H1 (cell line): ENCODE measurements at regions not wholly inside any gene's neighbourhood (a gene's known extent, or its start where the extent isn't known, plus 50 kb on each side); places are given as distances from the start of the nearest gene placed in this dataset.

ENCODE experiments used
- CTCF ChIA-PET: fragments of 300-600 bp; sonication (Branson Sonifier 250); formaldehyde crosslinking; loops from one replicate; lab custom pipeline; 2021; ENCODE audit not compliant: partially characterized antibody; lab: Charles Lee
- POLR2A ChIA-PET: fragments of 300-600 bp; sonication (Branson Sonifier 250); formaldehyde crosslinking; loops from one replicate; lab custom pipeline; 2021; ENCODE audit warnings: inconsistent platforms; ENCODE audit not compliant: partially characterized antibody; lab: Charles Lee
- DNase-seq, 2 experiments: peaks; one replicate each; pipeline versions ENCODE4 v3.0.0 to v3.0.0-alpha.2; 2010 to 2022; ENCODE audit warnings: low spot score in 2 of 2, low read depth in 1 of 2, mixed read lengths in 1 of 2
- FAIRE-seq: peaks from 2 replicates; lab custom pipeline; 2011; peaks lifted over from hg19 to GRCh38; lab: Jason Lieb, UNC
- H2AFZ ChIP-seq: 2 replicates; pipeline ENCODE4 v1.8.1; 2012; ENCODE audit warnings: low read length, inconsistent platforms
- H2AK5ac ChIP-seq: 2 replicates; pipeline ENCODE4 v1.6.1; 2013; ENCODE audit warnings: low read depth, low read length
- H2BK120ac ChIP-seq: replicated peaks from 2 replicates; pipeline ENCODE3; 2013; ENCODE audit warnings: low read depth, low read length, inconsistent platforms
- H2BK12ac ChIP-seq: 2 replicates; pipeline ENCODE4 v1.6.1; 2013; ENCODE audit warnings: low read depth, low read length
- H2BK15ac ChIP-seq: 2 replicates; pipeline ENCODE4 v1.6.1; 2013; ENCODE audit warnings: low read length
- H2BK20ac ChIP-seq: 2 replicates; pipeline ENCODE4 v1.6.1; 2013; ENCODE audit warnings: low read length
- H2BK5ac ChIP-seq: 2 replicates; pipeline ENCODE4 v1.6.1; 2013; ENCODE audit warnings: low read depth, low read length
- H3K14ac ChIP-seq: 2 replicates; pipeline ENCODE4 v1.6.1; 2013; ENCODE audit warnings: inconsistent platforms; ENCODE audit not compliant: insufficient read length
- H3K18ac ChIP-seq: 2 replicates; pipeline ENCODE4 v1.6.1; 2013; ENCODE audit warnings: low read length; ENCODE audit errors: extremely low read depth
- H3K23ac ChIP-seq: 2 replicates; pipeline ENCODE4 v1.6.1; 2013; ENCODE audit warnings: inconsistent platforms; ENCODE audit not compliant: insufficient read length
- H3K23me2 ChIP-seq: 2 replicates; pipeline ENCODE4 v1.6.1; 2013; ENCODE audit warnings: low read depth, low read length
- H3K27ac ChIP-seq: 2 replicates; pipeline ENCODE4 v1.6.1; 2011; ENCODE audit warnings: low read depth, low read length, inconsistent platforms
- H3K27me3 ChIP-seq, 4 experiments: replicated peaks in 1 of 4; 1 replicate in 1 of 4; 2 replicates in 3 of 4; pipeline versions ENCODE4 v1.6.1 to v1.8.1; 2011 to 2013; ENCODE audit warnings: low read length in 3 of 4, mild to moderate bottlenecking in 3 of 4, inconsistent platforms in 2 of 4, mixed read lengths in 2 of 4, moderate library complexity in 1 of 4; ENCODE audit not compliant: control insufficient read depth in 3 of 4, insufficient read depth in 3 of 4; ENCODE audit errors: extremely low read depth in 1 of 4
- H3K36me3 ChIP-seq, 4 experiments: 2 replicates each; pipeline versions ENCODE4 v1.6.1 to v1.8.1; 2011 to 2013; ENCODE audit warnings: mild to moderate bottlenecking in 4 of 4, low read length in 3 of 4, moderate library complexity in 2 of 4, control low read depth in 1 of 4, inconsistent platforms in 1 of 4; ENCODE audit not compliant: insufficient read depth in 4 of 4, control insufficient read depth in 2 of 4
- H3K4ac ChIP-seq: replicated peaks from 2 replicates; pipeline ENCODE3; 2013; ENCODE audit warnings: low read length, low read depth, mixed read lengths, inconsistent platforms; ENCODE audit not compliant: insufficient read length
- H3K4me1 ChIP-seq, 4 experiments: replicated peaks in 1 of 4; 1 replicate in 1 of 4; 2 replicates in 3 of 4; pipeline versions ENCODE4 v1.6.1 to v1.8.1; 2011 to 2013; ENCODE audit warnings: low read length in 3 of 4, inconsistent platforms in 2 of 4, mixed read lengths in 1 of 4; ENCODE audit not compliant: insufficient read depth in 4 of 4, control insufficient read depth in 3 of 4
- H3K4me2 ChIP-seq, 2 experiments: 2 replicates each; pipeline versions ENCODE4 v1.6.1 to v1.8.1; 2011 to 2013; ENCODE audit warnings: low read depth in 2 of 2, low read length in 2 of 2, control low read depth in 1 of 2, inconsistent platforms in 1 of 2, mild to moderate bottlenecking in 1 of 2; ENCODE audit not compliant: insufficient read depth in 1 of 2
- H3K4me3 ChIP-seq, 4 experiments: fragments of 200-600, 300-600 bp in 1 of 4; sonication (generic), shearing (Covaris generic), sonication (Bioruptor Twin) in 1 of 4; 2 replicates each; pipeline versions ENCODE4 v1.5.1 to v1.8.1; 2011 to 2016; ENCODE audit warnings: low read length in 4 of 4, low read depth in 3 of 4, control low read depth in 2 of 4, inconsistent platforms in 2 of 4, mild to moderate bottlenecking in 2 of 4, mixed read lengths in 1 of 4, moderate library complexity in 1 of 4; ENCODE audit not compliant: insufficient read depth in 2 of 4; ENCODE audit errors: extremely low read depth in 1 of 4
- H3K56ac ChIP-seq: replicated peaks from 2 replicates; pipeline ENCODE3; 2013; ENCODE audit warnings: low read depth, mild to moderate bottlenecking, mixed read lengths, low read length, inconsistent platforms; ENCODE audit not compliant: insufficient read length
- H3K79me1 ChIP-seq: 2 replicates; pipeline ENCODE4 v1.6.1; 2013; ENCODE audit warnings: low read depth, low read length, control low read depth
- H3K79me2 ChIP-seq, 2 experiments: 2 replicates each; pipeline versions ENCODE4 v1.6.1 to v1.8.1; 2012 to 2013; ENCODE audit warnings: low read length in 2 of 2, mild to moderate bottlenecking in 2 of 2, inconsistent platforms in 1 of 2; ENCODE audit not compliant: insufficient read depth in 2 of 2, control insufficient read depth in 1 of 2
- H3K9ac ChIP-seq, 4 experiments: replicated peaks in 1 of 4; 1 replicate in 1 of 4; 2 replicates in 3 of 4; pipeline versions ENCODE4 v1.6.1 to v1.8.1; 2011 to 2013; ENCODE audit warnings: low read depth in 3 of 4, low read length in 3 of 4, control low read depth in 2 of 4, mild to moderate bottlenecking in 2 of 4, moderate library complexity in 2 of 4, inconsistent platforms in 1 of 4; ENCODE audit errors: extremely low read depth in 1 of 4
- H3K9me3 ChIP-seq, 2 experiments: 2 replicates each; pipeline versions ENCODE4 v1.6.1 to v1.8.1; 2012 to 2013; ENCODE audit warnings: mild to moderate bottlenecking in 2 of 2, moderate library complexity in 2 of 2, control low read depth in 1 of 2, inconsistent platforms in 1 of 2, low read depth in 1 of 2, low read length in 1 of 2, mixed read lengths in 1 of 2; ENCODE audit not compliant: insufficient read depth in 2 of 2
- H4K20me1 ChIP-seq, 2 experiments: replicated peaks in 1 of 2; 2 replicates each; pipeline versions ENCODE3 to v1.8.1; 2011 to 2013; ENCODE audit warnings: inconsistent platforms in 2 of 2, low read length in 2 of 2, mild to moderate bottlenecking in 1 of 2; ENCODE audit not compliant: insufficient read depth in 2 of 2, control insufficient read depth in 1 of 2
- H4K5ac ChIP-seq: 2 replicates; pipeline ENCODE4 v1.6.1; 2013; ENCODE audit warnings: low read length, low read depth, mixed read lengths, inconsistent platforms; ENCODE audit not compliant: insufficient read length
- H4K8ac ChIP-seq: 2 replicates; pipeline ENCODE4 v1.8.0; 2013; ENCODE audit warnings: mild to moderate bottlenecking, moderate library complexity, low read length, inconsistent platforms; ENCODE audit not compliant: insufficient read depth; ENCODE audit errors: extremely low read depth
- H4K91ac ChIP-seq: replicated peaks from 2 replicates; pipeline ENCODE3; 2013; ENCODE audit warnings: low read length, mixed read lengths, inconsistent platforms; ENCODE audit not compliant: insufficient read length
- BCL11A ChIP-seq, 2 experiments: IDR thresholded peaks; one replicate each; pipeline ENCODE4 v1.6.1; 2011; ENCODE audit warnings: low read depth in 2 of 2, low read length in 2 of 2, mild to moderate bottlenecking in 2 of 2
- EP300 ChIP-seq, 2 experiments: IDR thresholded peaks; 1 replicate in 1 of 2; 2 replicates in 1 of 2; pipeline ENCODE4 v1.6.1; 2011 to 2012; ENCODE audit warnings: low read depth in 2 of 2, low read length in 2 of 2, mild to moderate bottlenecking in 2 of 2, borderline replicate concordance in 1 of 2, inconsistent platforms in 1 of 2, moderate library complexity in 1 of 2
- HDAC2 ChIP-seq, 2 experiments: fragments of 300-600 bp in 1 of 2; sonication (generic) in 1 of 2; IDR thresholded peaks; 2 replicates each; pipeline ENCODE4 v1.6.1; 2011 to 2012; ENCODE audit warnings: low read depth in 2 of 2, low read length in 2 of 2, mild to moderate bottlenecking in 2 of 2, moderate library complexity in 2 of 2, borderline replicate concordance in 1 of 2, inconsistent platforms in 1 of 2
- NANOG ChIP-seq: IDR thresholded peaks from 2 replicates; pipeline ENCODE4 v1.6.1; 2011; ENCODE audit warnings: low read length, low read depth, mild to moderate bottlenecking, inconsistent platforms; ENCODE audit not compliant: insufficient read depth, poor library complexity, severe bottlenecking
- POU5F1 ChIP-seq: IDR thresholded peaks from 2 replicates; pipeline ENCODE4 v1.6.1; 2011; ENCODE audit warnings: low read depth, mild to moderate bottlenecking, low read length, moderate library complexity
- RBBP5 ChIP-seq: IDR thresholded peaks from 2 replicates; pipeline ENCODE4 v1.7.1; 2012; ENCODE audit warnings: low read depth, mild to moderate bottlenecking, inconsistent platforms, low read length, moderate library complexity, borderline replicate concordance
- RNF2 ChIP-seq: fragments of 200-900, 300-1000 bp; sonication (generic); IDR thresholded peaks from 2 replicates; pipeline ENCODE4 v1.7.1; 2016; ENCODE audit warnings: borderline replicate concordance, low read depth, mild to moderate bottlenecking, antibody characterized with exemption, low read length; ENCODE audit not compliant: poor library complexity, severe bottlenecking; ENCODE audit errors: missing control alignments
- SP2 ChIP-seq: IDR thresholded peaks from 2 replicates; pipeline ENCODE4 v1.6.1; 2012; ENCODE audit warnings: mild to moderate bottlenecking, low read length, inconsistent platforms
- TEAD4 ChIP-seq: IDR thresholded peaks from 2 replicates; pipeline ENCODE4 v1.6.1; 2012; ENCODE audit warnings: low read depth, low read length, inconsistent platforms, mixed read lengths
- WGBS, 2 experiments: shearing (Covaris generic) in 1 of 2; methylation state at CpG; one replicate each; pipeline versions ENCODE4 v1.1.6 to v1.1.7; 2013 to 2015; ENCODE audit warnings: low lambda C conversion rate in 2 of 2, mixed read lengths in 2 of 2, inconsistent platforms in 1 of 2, low coverage in 1 of 2, missing lambda C conversion rate in 1 of 2; ENCODE audit not compliant: insufficient replicate concordance in 2 of 2, insufficient coverage in 1 of 2, insufficient read length in 1 of 2; ENCODE audit errors: extremely low coverage in 1 of 2, missing lambda C conversion rate in 1 of 2; 5-methylcytosine and 5-hydroxymethylcytosine counted together
- TF ChIP-seq, protein P1 (sequence below): IDR thresholded peaks from 2 replicates; pipeline ENCODE4 v1.6.1; 2012; ENCODE audit warnings: low read length, inconsistent platforms

DNA sequence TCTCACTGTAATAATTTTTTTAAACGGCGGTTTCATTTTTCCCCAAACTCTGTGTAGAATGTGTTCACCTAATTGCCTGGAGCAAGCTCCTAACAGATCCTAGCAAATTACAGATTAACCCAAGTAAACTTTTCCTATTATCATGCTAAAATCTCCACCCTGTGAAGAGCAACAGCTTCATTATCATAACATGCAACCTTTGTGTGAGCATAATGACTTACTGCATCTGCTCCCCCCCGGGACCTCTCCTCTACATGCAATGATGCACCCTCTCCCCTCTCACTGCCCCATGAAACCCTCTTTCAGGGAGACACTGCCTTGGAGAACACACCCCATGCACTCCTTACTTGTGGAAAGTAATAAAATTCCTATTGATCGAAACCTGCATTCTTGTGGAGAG, 717.0 kb upstream of the TMPRSS15 start:
- H4K5ac ChIP-seq = no peak overlapping the region
- H3K4me2 ChIP-seq = peak overlapping the region; percentile 43 to 47; a peak in 2 of 4 replicates
- POLR2A ChIA-PET = no interaction called here
- no peak overlapping the region for H2BK20ac ChIP-seq
- no peaks in the 10 kb centered on the region for H3K79me1 ChIP-seq
- H4K8ac ChIP-seq = no peak overlapping the region
- H3K23me2 ChIP-seq = no peaks in the 10 kb centered on the region
- no peak overlapping the region for H3K23ac ChIP-seq
- 45% methylated on average over 4 of the region's 4 CpGs; no CpG with 5 or more reads in 1 of the 2 experiments for WGBS, 2 experiments
- H2BK5ac ChIP-seq = no peak overlapping the region
- no peak overlapping the region for H2AK5ac ChIP-seq
- no peak overlapping the region for H2BK15ac ChIP-seq
- no peak overlapping the region for H3K18ac ChIP-seq
- FAIRE-seq = peak; percentile 93
- H2BK120ac ChIP-seq = no peak overlapping the region
- no peaks in the 10 kb centered on the region for H4K20me1 ChIP-seq
- H3K4me3 ChIP-seq = peak overlapping the region in 1 of 4 experiments; percentile 32; a peak in 1 of 8 replicates
- no peak overlapping the region for H3K4ac ChIP-seq
- H3K9ac ChIP-seq = no peak overlapping the region
- no peak overlapping the region for H2AFZ ChIP-seq
- H3K9me3 ChIP-seq = 0 out of 4 replicates have a peak, but pooled peaks cover 0 to 4% of the 10 kb centered on the region in 2 experiments
- peak; percentile 48 to 59 for DNase-seq
- 0 out of 2 replicates have a peak overlapping the region, but pooled peaks have one; percentile 19 for H3K27ac ChIP-seq
- peaks cover 0 to 22% (median 8%) of the 10 kb centered on the region in 4 experiments; a peak in 4 of 7 replicates for H3K4me1 ChIP-seq
- no peak overlapping the region for H3K14ac ChIP-seq
- no peaks in the 10 kb centered on the region for H3K27me3 ChIP-seq
- H3K56ac ChIP-seq = no peak overlapping the region
- H3K79me2 ChIP-seq = no peaks in the 10 kb centered on the region
- H4K91ac ChIP-seq = no peak overlapping the region
- H2BK12ac ChIP-seq = no peak overlapping the region
- H3K36me3 ChIP-seq = peaks cover 0 to 2% (median 0%) of the 10 kb centered on the region in 4 experiments; a peak in 1 of 8 replicates
- CTCF ChIA-PET = no interaction called here
- TF ChIP-seq TEAD4 (no peak), SP2 (no peak), RBBP5 (no peak), BCL11A (IDR thresholded peaks at IDR 0.05; ENCODE audit: low read depth in 2 of 2, low read length in 2 of 2) (peak in 1 of 2 experiments; percentile 77), NANOG (peak; percentile 86), RNF2 (no peak), EP300 (IDR thresholded peaks at IDR 0.05; ENCODE audit: borderline replicate concordance in 1 of 2, low read depth in 2 of 2, low read length in 2 of 2) (peak in 1 of 2 experiments; percentile 51; a peak in 1 of 3 replicates), POU5F1 (peak; percentile 89), HDAC2 (IDR thresholded peaks at IDR 0.05; ENCODE audit: borderline replicate concordance in 1 of 2, low read depth in 2 of 2, low read length in 2 of 2) (peak in 1 of 2 experiments; percentile 14; a peak in 1 of 4 replicates)
- TF ChIP-seq, protein P1, sequence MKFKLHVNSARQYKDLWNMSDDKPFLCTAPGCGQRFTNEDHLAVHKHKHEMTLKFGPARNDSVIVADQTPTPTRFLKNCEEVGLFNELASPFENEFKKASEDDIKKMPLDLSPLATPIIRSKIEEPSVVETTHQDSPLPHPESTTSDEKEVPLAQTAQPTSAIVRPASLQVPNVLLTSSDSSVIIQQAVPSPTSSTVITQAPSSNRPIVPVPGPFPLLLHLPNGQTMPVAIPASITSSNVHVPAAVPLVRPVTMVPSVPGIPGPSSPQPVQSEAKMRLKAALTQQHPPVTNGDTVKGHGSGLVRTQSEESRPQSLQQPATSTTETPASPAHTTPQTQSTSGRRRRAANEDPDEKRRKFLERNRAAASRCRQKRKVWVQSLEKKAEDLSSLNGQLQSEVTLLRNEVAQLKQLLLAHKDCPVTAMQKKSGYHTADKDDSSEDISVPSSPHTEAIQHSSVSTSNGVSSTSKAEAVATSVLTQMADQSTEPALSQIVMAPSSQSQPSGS = no peak
- TF ChIP-seq, all 59 proteins: peak for 5
